GM23338 (cell line): ENCODE measurements at regions not wholly inside any gene's neighbourhood (a gene's known extent, or its start where the extent isn't known, plus 50 kb on each side); places are given as distances from the start of the nearest gene placed in this dataset.
A peak's percentile ranks its signal among the peaks of the same experiment; 100 is the strongest.

ENCODE experiments used
- ATAC-seq: fragments of 200-7000 bp; cut with Tn5 transposase; 3 replicates; pipeline ENCODE4 v1.9.1; 2020
- DNase-seq: peaks from one replicate; pipeline ENCODE4 v3.0.0-alpha.2; 2015; ENCODE audit warnings: low spot score
- H2AFZ ChIP-seq: fragments of 200-600 bp; sonication (generic); 2 replicates; pipeline ENCODE4 v1.8.0; 2016; ENCODE audit warnings: antibody characterized with exemption, mild to moderate bottlenecking, moderate library complexity
- H3F3A ChIP-seq: fragments of 200-600 bp; sonication (generic); replicated peaks from 2 replicates; pipeline ENCODE4 v1.8.0; 2017; ENCODE audit warnings: antibody characterized with exemption, mixed run types, low read depth
- H3K27ac ChIP-seq: fragments of 200-600 bp; sonication (generic); 2 replicates; pipeline ENCODE4 v1.6.1; 2016; ENCODE audit warnings: low read depth
- H3K27me3 ChIP-seq: fragments of 200-600 bp; sonication (generic); 2 replicates; pipeline ENCODE4 v1.8.0; 2016; ENCODE audit warnings: mild to moderate bottlenecking, mixed run types, moderate library complexity; ENCODE audit not compliant: insufficient read depth
- H3K36me3 ChIP-seq: fragments of 200-600 bp; sonication (generic); 2 replicates; pipeline ENCODE4 v1.8.0; 2016; ENCODE audit warnings: mild to moderate bottlenecking; ENCODE audit not compliant: insufficient read depth
- H3K4me1 ChIP-seq: fragments of 200-600 bp; sonication (generic); 2 replicates; pipeline ENCODE4 v1.8.0; 2016; ENCODE audit warnings: mild to moderate bottlenecking, moderate library complexity; ENCODE audit not compliant: insufficient read depth
- H3K4me2 ChIP-seq: fragments of 200-600 bp; sonication (generic); 2 replicates; pipeline ENCODE4 v1.7.1; 2017; ENCODE audit warnings: mixed run types
- H3K4me3 ChIP-seq: fragments of 200-600 bp; sonication (generic); 2 replicates; pipeline ENCODE4 v1.6.1; 2016; ENCODE audit warnings: mixed run types
- H3K79me2 ChIP-seq: fragments of 200-600 bp; sonication (generic); replicated peaks from 2 replicates; pipeline ENCODE4 v1.8.0; 2017; ENCODE audit warnings: mild to moderate bottlenecking; ENCODE audit not compliant: insufficient read depth
- H3K9me2 ChIP-seq: fragments of 200-600 bp; sonication (generic); 2 replicates; pipeline ENCODE4 v1.8.0; 2017; ENCODE audit not compliant: insufficient read depth
- H4K20me1 ChIP-seq: fragments of 200-600 bp; sonication (generic); replicated peaks from 2 replicates; pipeline ENCODE4 v1.8.0; 2017; ENCODE audit warnings: mild to moderate bottlenecking; ENCODE audit not compliant: insufficient read depth
- H3K27ac Mint-ChIP-seq: 2 replicates; pipeline ENCODE4 v1.8.0; 2020; ENCODE audit warnings: inconsistent platforms, mild to moderate bottlenecking, moderate library complexity, mixed read lengths
- H3K27me3 Mint-ChIP-seq: 3 replicates; pipeline ENCODE4 v1.8.0; 2022; ENCODE audit warnings: low read depth, mild to moderate bottlenecking, moderate library complexity, mixed read lengths, inconsistent platforms; ENCODE audit not compliant: insufficient read depth, poor library complexity
- H3K36me3 Mint-ChIP-seq: 3 replicates; pipeline ENCODE4 v1.8.0; 2021; ENCODE audit warnings: low read depth, mild to moderate bottlenecking, inconsistent platforms, moderate library complexity, mixed read lengths
- H3K4me1 Mint-ChIP-seq: 3 replicates; pipeline ENCODE4 v1.8.0; 2020; ENCODE audit warnings: mild to moderate bottlenecking, inconsistent platforms, mixed read lengths
- H3K4me3 Mint-ChIP-seq: 3 replicates; pipeline ENCODE4 v1.8.0; 2021; ENCODE audit warnings: moderate library complexity, mild to moderate bottlenecking, inconsistent platforms, mixed read lengths
- H3K9me3 Mint-ChIP-seq: 3 replicates; pipeline ENCODE4 v1.8.0; 2020; ENCODE audit warnings: moderate library complexity, mild to moderate bottlenecking, inconsistent platforms, mixed read lengths
- CREB1 ChIP-seq: fragments of 250-450 bp; sonication (Bioruptor Pico); IDR thresholded peaks from 2 replicates; pipeline ENCODE4 v1.5.0; 2020; ENCODE audit warnings: low read depth, mild to moderate bottlenecking, moderate library complexity
- CTCF ChIP-seq, 2 experiments: fragments of 200-600 bp in 1 of 2; sonication (generic) in 1 of 2; conservative IDR thresholded peaks; 2 replicates each; pipeline versions ENCODE4 v1.5.1 to v1.6.1; 2016 to 2017; ENCODE audit warnings: antibody characterized with exemption in 2 of 2, low read depth in 2 of 2, mild to moderate bottlenecking in 2 of 2, moderate library complexity in 1 of 2
- ETS1 ChIP-seq: IDR thresholded peaks from 2 replicates; pipeline ENCODE4 v1.6.1; 2016; ENCODE audit warnings: antibody characterized with exemption
- EZH2 ChIP-seq: fragments of 200-600 bp; sonication (generic); IDR thresholded peaks from one replicate; pipeline ENCODE4 v1.8.0; 2017; ENCODE audit warnings: antibody characterized with exemption, mild to moderate bottlenecking, low read depth; ENCODE audit not compliant: unreplicated experiment
- EZH2phosphoT487 ChIP-seq: fragments of 200-600 bp; sonication (generic); IDR thresholded peaks from one replicate; pipeline ENCODE4 v1.8.1; 2018; ENCODE audit warnings: antibody characterized with exemption; ENCODE audit not compliant: unreplicated experiment
- POLR2AphosphoS5 ChIP-seq: IDR thresholded peaks from 2 replicates; pipeline ENCODE4 v1.6.1; 2016; ENCODE audit warnings: antibody characterized with exemption, low read depth
- REST ChIP-seq: IDR thresholded peaks from one replicate; pipeline ENCODE4 v1.6.1; 2018; ENCODE audit warnings: antibody characterized with exemption; ENCODE audit not compliant: unreplicated experiment
- ZNF114 ChIP-seq: fragments of 250-450 bp; sonication (Bioruptor Pico); IDR thresholded peaks from 2 replicates; pipeline ENCODE4 v1.5.0; 2020; ENCODE audit warnings: mild to moderate bottlenecking, moderate library complexity
- ZNF331 ChIP-seq: fragments of 250-450 bp; sonication (Bioruptor Pico); IDR thresholded peaks from 2 replicates; pipeline ENCODE4 v1.5.0; 2020; ENCODE audit warnings: low read depth, mild to moderate bottlenecking, moderate library complexity
- ZNF462 ChIP-seq: fragments of 250-450 bp; sonication (Bioruptor Pico); IDR thresholded peaks from 2 replicates; pipeline ENCODE4 v1.5.0; 2020; ENCODE audit warnings: mild to moderate bottlenecking, moderate library complexity

GRCh38 chr11:122229078-122229477 is 113.1 kb upstream of the BLID start (continued):
- TF ChIP-seq REST (no peak), EZH2 (no peak), ZNF331 (CRISPR knock-in tag) (no peak), POLR2AphosphoS5 (no peak), ETS1 (no peak), CREB1 (CRISPR knock-in tag) (no peak), CTCF (conservative IDR thresholded peaks at IDR 0.05; ENCODE audit: low read depth in 2 of 2) (no peak)

- Histone ChIP-seq H2AFZ (0 out of 2 replicates have a peak overlapping the region, but pooled peaks have one; percentile 61), H3K27me3 (no peaks in the 10 kb centered on the region), H3K4me1 (peaks cover 24% of the 10 kb centered on the region), H3K36me3 (no peaks in the 10 kb centered on the region), H3K79me2 (no peaks in the 10 kb centered on the region), H3K4me2 (no peak overlapping the region), H4K20me1 (no peaks in the 10 kb centered on the region), H3K27ac (no peak overlapping the region), H3K9me2 (no peaks in the 10 kb centered on the region), H3K4me3 (no peak overlapping the region), H3F3A (peaks cover 5% of the 10 kb centered on the region; the same call in 1 of the 2 replicates)
- Mint-ChIP-seq H3K4me3 (no peak overlapping the region), H3K27ac (no peak overlapping the region), H3K4me1 (peaks cover 11% of the 10 kb centered on the region), H3K36me3 (no peaks in the 10 kb centered on the region), H3K9me3 (no peaks in the 10 kb centered on the region), H3K27me3 (peaks cover 7% of the 10 kb centered on the region)
- ATAC-seq (no peak), DNase-seq (no peak)
- TF ChIP-seq ZNF114 (CRISPR knock-in tag) (no peak), EZH2phosphoT487 (no peak), ZNF462 (no peak), ZNF331 (CRISPR knock-in tag) (no peak)
Observed at GRCh38 chr11:122226810-122227379, 110.9 kb upstream of the BLID start.
